GM12864 (cell line): ENCODE measurements at regions not wholly inside any gene's neighbourhood (a gene's known extent, or its start where the extent isn't known, plus 50 kb on each side); places are given as distances from the start of the nearest gene placed in this dataset.

ENCODE experiments used
- DNase-seq: peaks from one replicate; pipeline ENCODE4 v3.0.0-alpha.2; 2011; ENCODE audit warnings: low read depth
- H3K4me3 ChIP-seq: 2 replicates; pipeline ENCODE4 v1.5.1; 2011; ENCODE audit warnings: mild to moderate bottlenecking, low read depth, low read length, control low read depth
- CTCF ChIP-seq: IDR thresholded peaks from 2 replicates; pipeline ENCODE4 v1.5.1; 2011; ENCODE audit warnings: low read depth, mild to moderate bottlenecking, moderate library complexity, low read length, control low read depth, inconsistent platforms; ENCODE audit errors: missing control alignments

- no peak overlapping the region for H3K4me3 ChIP-seq
- TF ChIP-seq CTCF = no peak
- DNase-seq = no peak
These were observed 194.9 kb downstream of the SLC7A11 start for GRCh38 chr4:138047290-138047689.

- no peak overlapping the region for H3K4me3 ChIP-seq
- TF ChIP-seq CTCF = no peak
- DNase-seq = no peak
These were observed 197.1 kb downstream of the SLC7A11 start for GRCh38 chr4:138045036-138045435.

GRCh38 chr4:138039010-138039409 lies 203.1 kb downstream of the SLC7A11 start:
- TF ChIP-seq CTCF = no peak
- DNase-seq = no peak
- H3K4me3 ChIP-seq = no peak overlapping the region

- DNase-seq = no peak
- no peak overlapping the region for H3K4me3 ChIP-seq
- no peak for TF ChIP-seq CTCF
These were observed 204.5 kb downstream of the SLC7A11 start for GRCh38 chr4:138037696-138038095.

GRCh38 chr4:138035781-138036258 lies 206.3 kb downstream of the SLC7A11 start:
- no peak overlapping the region for H3K4me3 ChIP-seq
- peak; percentile 49 for TF ChIP-seq CTCF
- peak; percentile 72 for DNase-seq

GRCh38 chr4:138034871-138035270 lies 207.3 kb downstream of the SLC7A11 start:
- TF ChIP-seq CTCF = no peak
- H3K4me3 ChIP-seq = no peak overlapping the region
- DNase-seq = no peak

GRCh38 chr4:138032222-138032621 lies 209.9 kb downstream of the SLC7A11 start:
- TF ChIP-seq CTCF = no peak
- no peak overlapping the region for H3K4me3 ChIP-seq
- DNase-seq = no peak
